Endothelial cell of umbilical vein (primary cell): ENCODE measurements at regions not wholly inside any gene's neighbourhood (a gene's known extent, or its start where the extent isn't known, plus 50 kb on each side); places are given as distances from the start of the nearest gene placed in this dataset.

Experiments
- BruUV-seq: library from RNA; stranded (reverse); fragments of 400-500 nt; replicated peaks from 2 replicates; lab custom pipeline; 2021; lab: Mats Ljungman, UMichigan
- CTCF ChIA-PET: fragments of 300-600, 350-600 bp; sonication (Branson Sonifier 250); formaldehyde crosslinking; loops from one replicate; lab custom pipeline; 2021; ENCODE audit warnings: antibody characterized with exemption, inconsistent platforms; lab: Charles Lee
- POLR2A ChIA-PET: fragments of 300-600, 350-600 bp; sonication (Branson Sonifier 250); formaldehyde crosslinking; loops from one replicate; lab custom pipeline; 2021; ENCODE audit warnings: antibody characterized with exemption, inconsistent platforms; lab: Charles Lee
- DNase-seq: peaks from one replicate; pipeline ENCODE4 v3.0.0-alpha.2; 2011; ENCODE audit warnings: low read depth, low spot score
- FAIRE-seq: peaks from 2 replicates; lab custom pipeline; 2011; peaks lifted over from hg19 to GRCh38; lab: Jason Lieb, UNC
- H2AFZ ChIP-seq: 2 replicates; pipeline ENCODE4 v1.6.0; 2012; ENCODE audit warnings: low read depth, low read length, control low read depth, inconsistent platforms
- H3K27ac ChIP-seq: 2 replicates; pipeline ENCODE4 v1.5.1; 2011; ENCODE audit warnings: low read depth, mild to moderate bottlenecking, control low read depth, low read length, moderate library complexity; ENCODE audit not compliant: insufficient read depth
- H3K27me3 ChIP-seq, 2 experiments: 2 replicates each; pipeline versions ENCODE4 v1.6.0 to v1.6.1; 2011; ENCODE audit warnings: low read length in 2 of 2, mixed read lengths in 1 of 2; ENCODE audit not compliant: control insufficient read depth in 2 of 2, insufficient read depth in 2 of 2
- H3K36me3 ChIP-seq, 2 experiments: 2 replicates in 1 of 2; 3 replicates in 1 of 2; pipeline ENCODE4 v1.5.1; 2011; ENCODE audit warnings: low read length in 2 of 2, mild to moderate bottlenecking in 1 of 2, moderate library complexity in 1 of 2; ENCODE audit not compliant: control insufficient read depth in 2 of 2, insufficient read depth in 2 of 2; ENCODE audit errors: extremely low read depth in 1 of 2
- H3K4me1 ChIP-seq: 3 replicates; pipeline ENCODE4 v1.5.1; 2011; ENCODE audit warnings: mild to moderate bottlenecking, low read length; ENCODE audit not compliant: control insufficient read depth, insufficient read depth; ENCODE audit errors: extremely low read depth
- H3K4me2 ChIP-seq: 2 replicates; pipeline ENCODE4 v1.6.1; 2011; ENCODE audit warnings: low read length, control low read depth, mixed read lengths; ENCODE audit not compliant: insufficient read depth
- H3K4me3 ChIP-seq, 3 experiments: fragments of 200-600 bp in 1 of 3; sonication (generic), shearing (Covaris generic) in 1 of 3; replicated peaks in 1 of 3; 2 replicates each; pipeline ENCODE4 v1.5.1; 2011 to 2016; ENCODE audit warnings: control low read depth in 3 of 3, low read length in 3 of 3, mild to moderate bottlenecking in 2 of 3, inconsistent platforms in 1 of 3, low read depth in 1 of 3, moderate library complexity in 1 of 3; ENCODE audit not compliant: insufficient read depth in 1 of 3
- H3K79me2 ChIP-seq: 2 replicates; pipeline ENCODE4 v1.6.0; 2012; ENCODE audit warnings: low read length, inconsistent platforms; ENCODE audit not compliant: control insufficient read depth, insufficient read depth
- H3K9ac ChIP-seq: replicated peaks from 2 replicates; pipeline ENCODE3; 2011; ENCODE audit warnings: low read length, control low read depth; ENCODE audit not compliant: insufficient read depth; ENCODE audit errors: extremely low read depth
- H3K9me1 ChIP-seq: replicated peaks from 3 replicates; pipeline ENCODE4 v1.6.0; 2011; ENCODE audit warnings: mild to moderate bottlenecking, low read length; ENCODE audit not compliant: control insufficient read depth, insufficient read depth; ENCODE audit errors: extremely low read depth
- H3K9me3 ChIP-seq: replicated peaks from 2 replicates; pipeline ENCODE4 v1.5.1; 2012; ENCODE audit warnings: low read length, inconsistent platforms; ENCODE audit not compliant: control insufficient read depth, insufficient read depth
- H4K20me1 ChIP-seq: replicated peaks from 2 replicates; pipeline ENCODE3; 2011; ENCODE audit warnings: mild to moderate bottlenecking, low read length; ENCODE audit not compliant: control insufficient read depth, insufficient read depth; ENCODE audit errors: extremely low read depth
- CTCF ChIP-seq, 2 donors: IDR thresholded peaks; 1 replicate in 1 of 2; 2 replicates in 1 of 2; pipeline ENCODE4 v1.5.1; 2011; ENCODE audit warnings: low read length in 2 of 2, mild to moderate bottlenecking in 2 of 2, moderate library complexity in 2 of 2, control low read depth in 1 of 2, inconsistent platforms in 1 of 2, low read depth in 1 of 2; ENCODE audit not compliant: insufficient read depth in 1 of 2; ENCODE audit errors: extremely low read depth in 1 of 2
- EZH2 ChIP-seq: IDR thresholded peaks from 2 replicates; pipeline ENCODE4 v1.6.1; 2012; ENCODE audit warnings: borderline replicate concordance, low read depth, mild to moderate bottlenecking, moderate library complexity, low read length, inconsistent platforms; ENCODE audit not compliant: severe bottlenecking
- FOS ChIP-seq: IDR thresholded peaks from 2 replicates; pipeline ENCODE4 v1.6.1; 2011; ENCODE audit warnings: mild to moderate bottlenecking, low read length, moderate library complexity, borderline replicate concordance; ENCODE audit not compliant: insufficient read depth
- GATA2 ChIP-seq: IDR thresholded peaks from 2 replicates; pipeline ENCODE4 v1.7.0; 2011; ENCODE audit warnings: low read depth, mild to moderate bottlenecking, moderate library complexity, mixed read lengths, low read length; ENCODE audit not compliant: insufficient read length, insufficient read depth
- JUN ChIP-seq: IDR thresholded peaks from 2 replicates; pipeline ENCODE4 v1.6.1; 2011; ENCODE audit warnings: borderline replicate concordance, low read depth; ENCODE audit not compliant: insufficient read length, insufficient read depth
- MAX ChIP-seq: IDR thresholded peaks from 2 replicates; pipeline ENCODE4 v1.6.1; 2011; ENCODE audit not compliant: insufficient read depth, insufficient read length
- MYC ChIP-seq: IDR thresholded peaks from one replicate; pipeline ENCODE4 v1.6.1; 2011; ENCODE audit warnings: mild to moderate bottlenecking, low read depth, low read length
- POLR2A ChIP-seq: IDR thresholded peaks from 2 replicates; pipeline ENCODE4 v1.6.1; 2012; ENCODE audit warnings: low read depth, mild to moderate bottlenecking, control low read depth, low read length
- POLR2AphosphoS5 ChIP-seq: IDR thresholded peaks from 2 replicates; pipeline ENCODE4 v1.6.1; 2012; ENCODE audit warnings: low read depth, mild to moderate bottlenecking, control low read depth, low read length, moderate library complexity; ENCODE audit not compliant: insufficient read depth
- dilution Hi-C: fragments of 300-500 bp; cut with MboI; formaldehyde crosslinking; loops from one replicate; pipeline ENCODE4 v1.15.0; 2019; ENCODE audit warnings: low sequenced_read_pairs; ENCODE audit not compliant: extremely low pct_ligation_motif_present
- intact Hi-C: fragments of 100-400 bp; cut with micrococcal nuclease; formaldehyde crosslinking; loops from one replicate; pipeline ENCODE4 v1.10.0; 2022

- Histone ChIP-seq H3K9ac (no peak overlapping the region), H4K20me1 (no peaks in the 10 kb centered on the region), H3K4me3 (no peak overlapping the region), H3K9me3 (peaks cover 7% of the 10 kb centered on the region), H3K27ac (no peak overlapping the region), H3K4me2 (no peak overlapping the region), H3K79me2 (no peaks in the 10 kb centered on the region), H3K36me3 (no peaks in the 10 kb centered on the region), H3K4me1 (no peaks in the 10 kb centered on the region), H3K27me3 (no peaks in the 10 kb centered on the region), H3K9me1 (no peaks in the 10 kb centered on the region), H2AFZ (no peak overlapping the region)
- DNase-seq (no peak), FAIRE-seq (no peak)
- dilution Hi-C loops (no loop called here), intact Hi-C loops (no loop called here)
- POLR2A ChIA-PET = no interaction called here
- BruUV-seq = no TSS peak
- TF ChIP-seq POLR2AphosphoS5 (no peak), GATA2 (no peak), MAX (no peak), EZH2 (no peak), MYC (no peak), JUN (no peak), POLR2A (no peak), CTCF (IDR thresholded peaks at IDR 0.05; ENCODE audit: extremely low read depth in 1 of 2, insufficient read depth in 1 of 2, low read depth in 1 of 2, low read length in 2 of 2) (no peak), FOS (no peak)
- CTCF ChIA-PET = no interaction called here
Observed at GRCh38 chr10:130254243-130254642, 118.1 kb downstream of the GLRX3 start.
